ENCODE measurements at regions not wholly inside any gene's neighbourhood (a gene's known extent, or its start where the extent isn't known, plus 50 kb on each side); places are given as distances from the start of the nearest gene placed in this dataset.
"Not testable (repeated sequence)": the region's sequence is repeated elsewhere in the genome, so short reads cannot be mapped to it uniquely, and the experiment has no call there.

GRCh38 chr10:31239961-31240360, 79.1 kb upstream of the ZEB1 start:
- FAIRE-seq: no peak
- no peaks in the 10 kb centered on the region for H3K27me3 ChIP-seq (ENCODE audit: control insufficient read depth, insufficient read depth, low read length)
- no peak overlapping the region for H3K4me3 ChIP-seq (ENCODE audit: low read depth, low read length)
- no peaks in the 10 kb centered on the region for H3K36me3 ChIP-seq (ENCODE audit: control insufficient read depth, insufficient read depth, low read length)
- DNase-seq (ENCODE audit: low read depth): no peak
- no peak for TF ChIP-seq CTCF (IDR thresholded peaks at IDR 0.05; ENCODE audit: insufficient read depth, low read length, severe bottlenecking)

DNA sequence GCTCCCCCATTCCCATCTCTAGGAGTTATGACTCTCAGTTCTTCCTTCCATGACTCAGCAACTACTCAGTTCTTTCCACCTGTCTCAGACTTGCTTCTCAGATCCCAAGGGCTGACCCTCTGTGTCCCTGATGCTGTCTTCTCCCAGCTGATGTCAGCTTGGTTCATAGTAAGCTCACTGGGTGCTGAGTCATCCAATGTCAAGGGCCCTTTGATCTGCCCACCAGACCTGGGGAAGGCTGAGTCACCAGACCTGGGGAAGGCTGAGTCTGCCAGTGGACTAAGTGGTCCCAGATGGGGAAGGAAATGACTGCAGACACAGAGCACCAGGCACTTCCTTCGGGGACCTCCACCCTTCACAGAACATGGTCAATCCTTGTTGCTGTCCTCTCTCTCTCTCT, 76.1 kb upstream of the ZEB1 start:
- DNase-seq (ENCODE audit: low read depth) (peak; percentile 80), FAIRE-seq (peak; percentile 79)
- TF ChIP-seq CTCF (IDR thresholded peaks at IDR 0.05; ENCODE audit: insufficient read depth, low read length, severe bottlenecking): no peak
- H3K4me3 ChIP-seq (ENCODE audit: low read depth, low read length): no peak overlapping the region
- no peaks in the 10 kb centered on the region for H3K27me3 ChIP-seq (ENCODE audit: control insufficient read depth, insufficient read depth, low read length)
- H3K36me3 ChIP-seq (ENCODE audit: control insufficient read depth, insufficient read depth, low read length): no peaks in the 10 kb centered on the region

DNA sequence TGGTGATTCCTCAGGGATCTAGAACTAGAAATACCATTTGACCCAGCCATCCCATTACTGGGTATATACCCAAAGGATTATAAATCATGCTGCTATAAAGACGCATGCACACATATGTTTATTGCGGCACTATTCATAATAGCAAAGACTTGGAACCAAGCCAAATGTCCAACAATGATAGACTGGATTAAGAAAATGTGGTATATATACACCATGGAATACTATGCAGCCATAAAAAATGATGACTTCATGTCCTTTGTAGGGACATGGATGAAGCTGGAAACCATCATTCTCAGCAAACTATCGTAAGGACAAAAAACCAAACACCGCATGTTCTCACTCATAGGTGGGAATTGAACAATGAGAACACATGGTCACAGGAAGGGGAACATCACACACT, 67.9 kb upstream of the ZEB1 start:
- not testable (repeated sequence) for H3K36me3 ChIP-seq (ENCODE audit: control insufficient read depth, insufficient read depth, low read length); H3K4me3 ChIP-seq (ENCODE audit: low read depth, low read length); H3K27me3 ChIP-seq (ENCODE audit: control insufficient read depth, insufficient read depth, low read length); DNase-seq (ENCODE audit: low read depth); FAIRE-seq

GRCh38 chr10:31253237-31253636, 65.8 kb upstream of the ZEB1 start:
- no peaks in the 10 kb centered on the region for H3K27me3 ChIP-seq (ENCODE audit: control insufficient read depth, insufficient read depth, low read length)
- FAIRE-seq (no peak), DNase-seq (ENCODE audit: low read depth) (no peak)
- H3K4me3 ChIP-seq (ENCODE audit: low read depth, low read length): no peak overlapping the region
- no peak for TF ChIP-seq CTCF (IDR thresholded peaks at IDR 0.05; ENCODE audit: insufficient read depth, low read length, severe bottlenecking)
- H3K36me3 ChIP-seq (ENCODE audit: control insufficient read depth, insufficient read depth, low read length): no peaks in the 10 kb centered on the region

GRCh38 chr10:31261511-31262311, 57.3 kb upstream of the ZEB1 start:
- FAIRE-seq: no peak
- TF ChIP-seq CTCF (IDR thresholded peaks at IDR 0.05; ENCODE audit: insufficient read depth, low read length, severe bottlenecking): no peak
- DNase-seq (ENCODE audit: low read depth): peak; percentile 14
- Histone ChIP-seq H3K4me3 (ENCODE audit: low read depth, low read length) (no peak overlapping the region), H3K36me3 (ENCODE audit: control insufficient read depth, insufficient read depth, low read length) (no peaks in the 10 kb centered on the region), H3K27me3 (ENCODE audit: control insufficient read depth, insufficient read depth, low read length) (no peaks in the 10 kb centered on the region)

DNA sequence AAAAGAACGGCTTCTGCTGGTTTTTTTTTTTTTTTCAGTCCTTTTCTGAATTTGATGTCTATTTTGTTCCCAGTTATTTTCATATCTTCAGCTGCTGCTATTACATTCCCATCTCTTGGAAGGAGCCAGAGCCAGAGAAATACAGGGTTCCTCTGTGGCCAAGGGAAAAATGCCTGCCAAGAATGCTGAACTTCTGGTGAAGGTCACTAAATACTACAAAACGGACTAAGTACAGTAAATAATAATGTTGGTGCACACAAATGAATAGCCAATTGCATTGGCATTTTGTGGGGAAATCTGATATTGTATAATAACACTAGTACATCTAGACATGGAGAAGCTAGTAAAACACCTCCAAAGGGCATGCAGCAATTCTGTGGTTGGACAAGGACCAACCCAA, 56.3 kb upstream of the ZEB1 start:
- FAIRE-seq (no peak), DNase-seq (ENCODE audit: low read depth) (no peak)
- Histone ChIP-seq H3K27me3 (ENCODE audit: control insufficient read depth, insufficient read depth, low read length) (no peaks in the 10 kb centered on the region), H3K4me3 (ENCODE audit: low read depth, low read length) (no peak overlapping the region), H3K36me3 (ENCODE audit: control insufficient read depth, insufficient read depth, low read length) (no peaks in the 10 kb centered on the region)
- TF ChIP-seq CTCF (IDR thresholded peaks at IDR 0.05; ENCODE audit: insufficient read depth, low read length, severe bottlenecking): no peak

Measured in bronchial epithelial cell (primary cell).